ENCODE measurements at regions not wholly inside any gene's neighbourhood (a gene's known extent, or its start where the extent isn't known, plus 50 kb on each side); places are given as distances from the start of the nearest gene placed in this dataset.
"Not testable (repeated sequence)": the region's sequence is repeated elsewhere in the genome, so short reads cannot be mapped to it uniquely, and the experiment has no call there.

DNA sequence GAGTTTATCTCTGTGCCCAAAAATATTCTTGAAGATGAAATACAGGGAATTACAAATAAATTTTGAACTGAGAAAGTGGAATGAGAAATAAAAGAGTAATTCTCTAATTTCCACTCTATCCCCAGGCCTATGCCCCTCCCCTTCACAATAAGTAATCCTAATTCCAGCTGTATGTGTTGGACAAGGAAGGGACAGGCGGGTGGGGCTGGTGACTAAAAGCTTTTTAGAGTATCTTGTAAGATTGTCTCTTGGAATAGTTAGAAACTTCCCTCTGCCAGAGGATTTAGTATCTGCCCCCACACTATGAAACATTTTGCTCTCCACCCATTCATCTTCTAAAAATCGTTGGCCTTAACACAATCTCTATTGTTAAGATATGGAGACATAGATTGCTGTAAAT is 199.2 kb downstream of the MBL2 start:
- intact Hi-C loops (cut with micrococcal nuclease), result no loop called here
- DNase-seq (no peak), ATAC-seq (no peak)

DNA sequence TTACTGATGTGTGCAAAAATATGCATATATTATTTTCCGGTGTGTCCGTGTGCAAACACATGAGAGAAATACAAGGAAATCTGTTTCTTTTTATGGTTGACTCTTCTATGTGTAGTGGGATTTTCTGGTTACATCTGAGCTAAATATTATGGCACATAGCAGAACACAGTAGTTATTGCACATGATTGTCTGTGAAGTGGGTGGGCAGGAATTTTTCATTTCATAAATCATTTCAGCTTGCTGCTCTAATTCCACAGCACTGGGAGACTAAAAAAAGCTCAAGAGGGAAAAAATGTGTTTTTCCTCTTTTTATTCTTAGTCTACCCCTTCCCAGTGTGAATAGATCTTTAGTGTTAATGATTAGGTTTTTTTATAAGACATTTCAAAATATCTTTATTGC is 197.9 kb downstream of the MBL2 start:
- ATAC-seq (no peak), DNase-seq (no peak)
- intact Hi-C loops (cut with micrococcal nuclease), result no loop called here

DNA sequence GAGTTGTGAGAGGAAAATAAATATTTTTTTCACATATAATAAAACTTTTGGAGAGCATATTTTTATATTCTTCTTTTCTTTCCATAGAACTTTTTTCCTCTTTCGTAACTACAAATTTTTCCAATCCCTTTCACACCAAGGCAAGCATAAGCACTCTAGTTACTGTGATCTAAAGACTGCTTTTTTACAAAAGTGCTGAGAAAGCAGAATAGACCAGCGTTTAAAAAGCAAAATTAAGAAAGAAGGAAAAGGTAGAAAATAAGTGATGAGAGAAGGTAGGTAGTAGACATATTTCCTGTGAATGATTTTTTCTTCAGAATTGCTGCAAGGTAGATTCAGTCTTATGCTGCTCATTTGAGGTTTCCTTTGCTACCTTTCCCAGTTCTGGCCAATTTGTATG is 195.5 kb downstream of the MBL2 start:
- no peak for ATAC-seq
- intact Hi-C loops (cut with micrococcal nuclease), result no loop called here

DNA sequence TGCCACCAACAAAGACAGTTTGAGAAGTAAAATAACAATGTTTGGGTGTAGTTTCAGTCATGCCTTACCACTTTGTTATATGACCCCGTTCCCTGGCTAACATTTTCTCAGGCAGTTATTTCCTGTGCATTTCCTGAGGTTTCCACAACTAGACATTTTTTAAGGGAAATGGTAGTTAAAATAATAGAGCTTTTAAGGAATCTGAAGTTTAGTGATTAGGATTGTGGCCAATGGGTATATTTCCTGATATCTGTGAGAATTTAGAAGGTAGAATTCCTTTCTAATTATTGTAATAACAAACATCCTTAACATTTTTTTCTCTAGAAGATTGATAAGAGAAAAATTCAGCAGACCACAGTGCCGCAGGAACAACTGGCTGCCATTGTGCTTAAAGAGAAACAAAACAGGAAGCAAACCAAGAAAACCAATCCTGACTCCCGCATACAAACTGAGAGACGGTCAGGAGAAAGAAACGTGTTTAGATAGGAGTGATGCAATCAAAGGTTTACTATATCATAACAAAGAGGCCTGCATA is 193.6 kb downstream of the MBL2 start:
- no peak for DNase-seq
- intact Hi-C loops (cut with micrococcal nuclease), result no loop called here
- ATAC-seq, result no peak

More for the DNA sequence above, 195.5 kb downstream of the MBL2 start:
- DNase-seq, result no peak

DNA sequence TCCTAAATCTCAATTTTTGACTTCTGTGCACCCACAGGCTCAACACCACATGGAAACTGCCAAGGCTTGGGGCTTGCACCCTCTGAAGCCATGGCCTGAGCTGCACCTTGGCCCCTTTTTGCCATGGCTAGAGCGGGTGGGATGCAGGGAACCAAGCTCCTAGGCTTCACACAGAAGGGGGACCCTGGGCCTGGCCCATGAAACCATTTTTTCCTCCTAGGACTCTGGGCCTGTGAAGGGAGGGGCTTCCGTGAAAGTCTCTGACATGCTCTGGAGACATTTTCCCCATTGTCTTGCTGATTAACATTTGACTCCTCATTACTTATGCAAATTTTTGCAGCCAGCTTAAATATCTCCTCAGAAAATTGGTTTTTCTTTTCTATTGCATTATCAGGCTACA is 190.9 kb downstream of the MBL2 start:
- DNase-seq; intact Hi-C loops (cut with micrococcal nuclease); ATAC-seq: not testable (repeated sequence)

DNA sequence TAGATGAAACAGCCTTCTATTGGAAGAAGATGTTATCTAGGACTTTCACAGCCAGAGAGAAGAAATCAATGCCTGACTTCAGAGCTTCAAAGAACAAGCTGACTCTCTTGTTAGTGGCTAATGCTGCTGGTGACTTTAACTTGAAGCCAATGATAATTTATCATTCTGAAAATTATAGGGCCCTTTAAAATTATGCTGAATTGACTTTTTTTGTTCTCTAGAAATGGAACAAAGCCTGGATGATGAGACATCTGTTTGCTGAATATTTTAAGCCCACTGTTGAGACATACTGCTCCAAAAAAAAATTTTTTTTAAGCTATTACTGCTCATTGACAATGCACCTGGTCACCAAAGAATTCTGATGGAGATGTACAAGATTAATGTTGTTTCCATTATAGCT is 189.2 kb downstream of the MBL2 start:
- intact Hi-C loops (cut with micrococcal nuclease), result no loop called here
- ATAC-seq (no peak), DNase-seq (no peak)

DNA sequence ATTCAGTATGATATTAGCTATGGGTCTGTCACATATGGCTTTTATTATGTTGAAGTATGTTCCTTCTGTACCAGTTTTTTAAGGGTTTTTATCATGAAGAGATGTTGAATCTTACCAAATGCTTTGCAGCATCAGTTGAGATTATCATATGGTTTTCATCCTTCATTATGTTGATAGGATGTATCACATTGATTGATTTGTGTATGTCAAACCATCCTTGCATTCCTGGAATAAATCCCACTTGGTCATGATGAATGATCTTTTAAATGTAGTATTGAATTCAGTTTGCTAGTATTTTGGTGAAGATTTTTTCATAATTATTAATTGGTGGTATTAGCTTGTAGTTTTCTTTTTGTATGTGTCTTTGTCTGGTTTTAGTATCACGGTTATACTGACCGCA is 185.9 kb downstream of the MBL2 start:
- ATAC-seq (no peak), DNase-seq (no peak)
- intact Hi-C loops (cut with micrococcal nuclease), result no loop called here

DNA sequence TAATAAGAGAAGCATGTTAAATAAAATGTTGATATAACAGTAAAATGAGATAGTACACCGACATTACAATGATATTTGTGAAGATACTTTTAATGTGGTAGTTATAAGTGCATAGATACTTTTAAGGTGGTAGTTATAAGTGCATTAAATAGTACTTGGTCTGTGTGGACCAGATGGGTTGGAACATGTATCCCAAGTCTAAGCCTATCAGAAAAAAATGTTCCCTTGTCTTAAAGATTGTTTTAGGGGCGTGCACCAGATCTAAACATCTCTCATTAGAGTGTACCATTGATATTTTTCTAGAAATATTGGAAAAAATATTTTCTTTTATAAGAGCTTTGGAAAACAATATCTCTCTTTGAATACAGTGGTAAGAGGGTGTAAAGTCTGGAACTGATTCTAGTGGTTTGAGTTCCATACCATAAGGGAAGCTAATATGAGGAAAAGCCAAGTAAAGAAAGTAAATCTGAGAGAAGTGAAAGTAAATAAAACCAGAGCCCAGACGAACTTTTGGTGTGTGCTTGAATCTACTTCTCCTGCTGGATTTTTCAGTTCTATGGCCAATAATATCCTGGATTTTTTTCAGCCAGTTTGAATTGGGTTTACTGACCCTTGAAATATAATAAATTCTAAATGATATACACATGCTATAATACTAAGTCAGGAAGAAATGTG is 175.3 kb downstream of the MBL2 start:
- DNase-seq (no peak), ATAC-seq (no peak)
- intact Hi-C loops (cut with micrococcal nuclease), result no loop called here

DNA sequence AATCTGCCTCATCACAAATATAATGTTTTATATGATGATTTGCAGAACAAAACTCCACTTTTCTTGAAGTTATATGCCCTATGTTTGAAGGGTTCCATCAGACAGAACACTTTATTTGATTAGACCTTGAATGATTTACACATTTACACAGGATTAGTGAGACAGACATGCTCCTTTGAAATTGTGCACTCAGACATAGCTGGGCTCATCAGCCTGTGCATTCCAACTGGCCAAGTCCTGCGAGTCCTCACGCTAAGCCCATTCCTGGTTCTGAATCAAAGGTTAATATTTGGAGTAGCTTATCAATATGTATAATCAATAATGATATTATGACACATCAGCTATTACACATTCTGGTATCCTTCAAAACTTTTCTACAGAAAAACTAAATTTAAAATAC is 173.6 kb downstream of the MBL2 start:
- no peak for ATAC-seq
- intact Hi-C loops (cut with micrococcal nuclease), result no loop called here
- DNase-seq, result no peak

DNA sequence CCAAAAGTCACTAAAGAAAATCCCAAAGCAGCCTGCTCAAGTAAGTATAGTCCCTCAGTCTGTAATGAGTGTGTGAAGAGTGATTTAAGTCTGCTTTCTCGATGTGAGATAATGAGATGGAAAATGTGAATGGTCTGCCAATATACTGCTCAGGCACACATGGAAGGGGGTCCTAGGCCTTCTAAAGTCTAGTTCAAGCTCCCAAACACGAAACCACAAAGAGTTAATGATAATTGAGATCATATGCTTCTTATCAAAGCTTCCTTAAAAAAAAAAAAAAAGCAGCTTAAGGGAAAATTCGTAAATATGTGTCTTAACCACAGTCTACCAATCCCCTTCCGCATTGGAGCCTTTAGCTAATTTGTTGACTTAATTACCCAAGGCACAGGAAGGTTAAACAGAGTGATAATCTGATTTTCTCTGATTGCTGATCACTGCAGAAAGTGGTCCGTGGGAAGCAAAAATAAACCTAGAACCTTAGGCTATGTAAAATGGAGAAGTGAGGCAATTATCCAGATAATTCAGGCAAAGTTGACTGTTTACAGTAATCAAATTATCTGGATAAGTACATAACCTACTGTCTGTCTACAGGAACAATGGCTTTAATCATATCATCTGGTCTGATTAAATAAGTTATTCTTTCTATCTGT is 172.9 kb downstream of the MBL2 start:
- intact Hi-C loops (cut with micrococcal nuclease), result no loop called here
- no peak for ATAC-seq
- no peak for DNase-seq

DNA sequence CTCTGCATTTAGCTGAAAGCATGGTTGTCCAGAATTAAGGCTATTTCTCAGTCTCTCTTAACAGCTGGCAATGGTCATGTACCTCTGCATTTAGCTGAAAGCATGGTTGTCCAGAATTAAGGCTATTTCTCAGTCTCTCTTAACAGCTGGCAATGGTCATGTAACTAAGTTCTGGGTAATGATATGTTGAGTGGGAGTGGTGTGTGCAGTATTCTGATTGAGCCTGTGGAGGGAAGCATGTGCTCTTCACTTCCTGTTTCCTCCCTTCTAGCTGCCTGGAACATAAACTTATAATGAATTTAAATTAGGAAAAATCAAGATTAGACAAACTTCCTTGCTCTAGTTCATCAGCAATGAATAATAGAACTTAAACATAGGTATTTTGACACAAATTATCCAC is 168.5 kb downstream of the MBL2 start:
- ATAC-seq; intact Hi-C loops (cut with micrococcal nuclease): not testable (repeated sequence)

DNA sequence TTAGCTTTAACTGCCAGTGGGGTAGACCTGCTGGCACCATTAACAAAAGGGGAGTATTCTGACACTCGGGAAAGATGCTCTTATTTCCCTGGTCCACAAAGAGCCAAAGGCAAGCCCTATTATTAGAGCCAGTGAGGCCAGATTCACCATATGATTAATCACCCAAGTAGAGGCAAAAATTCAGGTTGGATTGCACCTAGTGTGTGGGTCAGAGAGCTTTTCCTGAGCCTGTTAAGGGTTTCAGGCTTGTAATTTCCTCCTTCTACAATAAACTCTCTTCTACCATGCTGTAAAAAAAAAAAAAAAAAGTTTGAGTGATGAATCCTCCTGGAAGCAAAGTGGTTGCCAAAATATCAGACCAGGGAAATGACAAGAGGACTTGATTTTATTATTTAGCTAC is 163.5 kb downstream of the MBL2 start:
- intact Hi-C loops (cut with micrococcal nuclease), result no loop called here
- ATAC-seq, result no peak
- no peak for DNase-seq

More for the DNA sequence above, 168.5 kb downstream of the MBL2 start:
- not testable (repeated sequence) for DNase-seq

DNA sequence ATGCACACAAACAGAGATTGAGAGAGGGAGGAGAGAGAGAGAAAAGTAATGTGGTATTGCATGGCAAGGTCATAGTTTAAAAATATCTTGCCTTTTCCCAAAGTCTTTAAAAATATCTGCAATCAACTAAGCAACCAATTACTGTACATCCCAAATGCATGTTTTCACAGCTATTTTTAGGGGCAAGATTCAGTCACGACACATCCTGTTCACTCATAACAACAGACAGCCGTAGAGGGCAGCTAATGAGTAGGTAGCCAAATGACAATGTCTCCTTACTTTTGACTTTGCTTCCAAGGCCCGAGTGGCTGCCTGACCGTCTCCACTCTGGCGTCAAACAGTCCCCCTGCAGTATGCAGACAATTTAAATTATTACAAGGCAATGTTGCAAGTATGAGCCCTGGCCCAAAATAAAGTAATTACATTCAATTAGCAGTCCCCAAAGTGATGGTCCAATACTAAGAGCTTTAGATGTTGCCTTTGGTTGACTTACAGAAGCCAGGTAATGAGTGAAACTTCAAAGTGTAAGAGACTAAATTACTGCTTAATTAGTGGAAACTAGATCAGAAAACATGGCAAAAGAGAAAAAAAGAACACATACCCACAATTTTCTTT is 162.9 kb downstream of the MBL2 start:
- no peak for ATAC-seq
- no peak for DNase-seq
- intact Hi-C loops (cut with micrococcal nuclease), result no loop called here

DNA sequence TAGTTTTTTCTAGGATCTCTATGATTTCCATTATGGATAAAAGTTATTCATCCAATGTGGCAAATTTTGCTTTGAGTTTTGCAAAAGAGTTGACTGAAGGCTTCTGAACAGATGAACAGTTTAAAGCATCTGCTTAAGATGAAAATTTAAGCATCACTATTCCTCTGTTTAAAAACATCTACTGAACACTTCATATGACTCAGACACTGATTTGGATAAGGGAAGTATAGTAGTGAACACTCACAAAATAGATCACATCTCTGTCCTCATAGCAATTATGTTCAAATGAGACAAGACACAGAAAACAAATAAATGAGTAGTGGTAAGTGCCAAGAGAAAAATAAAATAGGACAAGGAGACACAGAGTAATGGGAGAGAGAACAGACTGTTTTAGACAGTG is 157.3 kb downstream of the MBL2 start:
- no peak for ATAC-seq
- DNase-seq, result no peak
- intact Hi-C loops (cut with micrococcal nuclease), result no loop called here

DNA sequence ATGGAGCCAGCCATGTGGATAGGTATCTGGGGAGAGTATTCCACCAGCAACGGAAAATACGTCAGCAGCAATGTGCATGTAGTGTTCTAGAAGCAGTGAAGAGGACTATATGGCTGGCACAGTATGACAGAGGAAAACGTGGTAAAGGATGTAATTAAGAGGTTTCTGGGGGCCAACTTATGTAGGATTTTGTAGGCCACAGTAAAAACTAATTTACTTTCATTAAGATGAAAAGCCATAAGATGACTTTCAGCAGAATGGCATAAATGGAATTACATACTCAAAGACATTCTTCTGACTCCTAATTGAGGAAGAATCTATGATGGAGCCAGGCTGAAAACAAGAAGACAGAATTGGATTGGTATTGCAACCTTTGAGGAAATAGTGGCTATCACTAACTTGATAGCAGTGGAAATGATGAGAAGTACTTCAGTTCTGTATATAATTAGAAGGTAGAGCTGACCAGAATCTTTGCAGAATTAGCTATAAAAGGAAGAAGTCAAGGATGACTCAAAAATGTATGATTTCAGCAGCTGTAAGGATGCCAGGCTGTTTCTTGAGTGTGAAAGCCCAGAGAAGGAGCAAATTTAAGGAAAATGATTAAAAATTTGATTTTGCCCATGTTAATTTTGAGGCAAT is 156.7 kb downstream of the MBL2 start:
- no peak for ATAC-seq
- intact Hi-C loops (cut with micrococcal nuclease), result no loop called here
- DNase-seq, result no peak

DNA sequence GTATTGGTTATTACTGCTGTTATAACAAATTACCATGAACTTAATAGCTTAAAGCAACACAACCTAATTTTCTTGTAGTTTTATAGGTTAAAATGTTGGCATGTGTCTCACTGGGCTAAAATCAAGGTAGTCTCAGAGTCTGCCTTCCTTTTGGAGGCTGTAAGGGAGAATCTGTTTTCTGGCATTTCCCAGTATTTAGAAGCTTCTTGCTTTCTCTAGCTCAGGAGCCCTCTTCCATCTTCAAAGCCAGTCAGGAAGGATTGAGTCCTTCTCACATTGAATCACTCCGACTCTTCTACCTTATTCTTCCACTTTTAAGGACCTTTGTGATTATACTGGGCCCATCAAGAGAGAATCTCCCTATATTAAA is 156.2 kb downstream of the MBL2 start:
- intact Hi-C loops (cut with micrococcal nuclease), result no loop called here

DNA sequence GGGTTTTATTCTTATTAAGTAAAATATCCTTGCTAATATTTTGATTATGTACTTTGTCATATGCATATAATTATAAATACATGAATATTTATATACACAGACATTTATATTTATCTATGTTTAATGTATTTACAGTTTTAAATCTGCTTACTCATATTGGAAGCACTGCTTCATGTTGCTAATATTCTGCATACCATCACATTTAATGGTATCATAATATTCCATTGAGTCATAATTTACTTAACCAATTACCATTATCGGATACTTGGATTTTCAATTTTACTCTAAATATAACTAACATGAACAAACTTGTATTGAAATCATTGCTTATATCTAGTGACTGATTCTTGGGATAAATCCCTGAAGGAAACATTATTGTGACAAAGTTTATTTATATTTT is 155.2 kb downstream of the MBL2 start:
- intact Hi-C loops (cut with micrococcal nuclease), result no loop called here
- no peak for ATAC-seq

More for the DNA sequence above, 156.2 kb downstream of the MBL2 start:
- no peak for ATAC-seq
- DNase-seq, result no peak

DNA sequence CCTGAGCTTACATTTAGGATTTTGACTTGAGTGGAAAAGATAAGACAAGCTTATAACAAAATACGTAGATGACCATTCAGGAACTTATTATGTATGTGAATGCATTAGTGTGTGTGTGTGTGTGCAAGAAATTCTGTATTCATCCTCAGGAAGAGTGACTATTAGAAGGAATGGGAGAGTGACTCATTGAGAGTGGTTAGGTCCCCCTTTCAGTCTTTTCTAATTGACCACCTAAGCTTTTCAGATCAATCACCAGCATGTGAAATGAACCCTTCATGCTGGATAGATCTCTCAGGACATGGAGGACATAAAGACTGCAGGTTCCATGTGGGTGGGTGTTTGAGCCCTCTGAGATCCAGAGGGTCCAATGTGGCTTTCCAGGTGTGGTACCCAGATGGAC is 153.5 kb downstream of the MBL2 start:
- intact Hi-C loops (cut with micrococcal nuclease), result no loop called here
- no peak for DNase-seq
- ATAC-seq, result no peak

More for the DNA sequence above, 155.2 kb downstream of the MBL2 start:
- no peak for DNase-seq

DNA sequence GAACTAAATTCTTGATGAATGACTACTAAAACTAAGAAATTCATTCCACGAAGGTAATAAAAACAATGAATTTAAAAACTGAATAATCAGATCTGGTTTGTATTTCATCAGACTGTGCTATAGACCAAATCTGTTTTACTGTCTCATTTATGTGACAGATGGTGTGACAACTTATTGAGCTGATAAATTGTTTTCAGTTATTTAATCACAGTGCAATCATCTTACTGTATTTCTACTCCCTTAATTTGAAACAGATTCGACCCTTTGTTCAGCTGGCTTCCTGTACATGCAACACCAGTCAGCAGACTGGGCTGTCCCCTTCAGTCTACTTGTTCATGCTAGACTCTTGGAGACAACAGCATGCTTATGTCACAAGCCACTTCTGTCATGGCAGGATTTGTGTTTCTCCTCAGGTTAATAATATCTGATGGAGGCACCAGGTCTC is 150.9 kb downstream of the MBL2 start:
- intact Hi-C loops (cut with micrococcal nuclease), result no loop called here
- DNase-seq (no peak), ATAC-seq (no peak)

DNA sequence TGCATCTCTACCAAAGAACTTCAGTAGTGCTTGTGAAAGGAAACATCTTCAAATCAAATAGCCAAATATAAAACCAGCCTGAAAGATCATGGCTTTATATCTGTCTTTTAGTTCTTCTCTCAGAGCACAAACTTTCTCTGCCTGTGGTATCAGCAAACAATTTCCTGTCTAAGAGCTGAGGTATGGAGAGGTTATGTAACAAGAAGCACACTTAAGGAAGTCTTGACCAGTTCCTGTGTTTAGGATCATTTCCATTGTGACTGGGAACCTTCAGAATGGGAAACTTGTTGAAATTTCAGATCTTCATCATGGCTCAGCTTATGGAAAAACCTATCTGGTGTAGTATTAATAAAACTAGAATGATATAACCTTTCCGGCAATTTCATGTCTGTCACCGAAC is 148.8 kb downstream of the MBL2 start:
- ATAC-seq (no peak), DNase-seq (no peak)
- intact Hi-C loops (cut with micrococcal nuclease), result no loop called here
